Neuronal stem cell (in vitro differentiated cells): ENCODE measurements at regions not wholly inside any gene's neighbourhood (a gene's known extent, or its start where the extent isn't known, plus 50 kb on each side); places are given as distances from the start of the nearest gene placed in this dataset.

ENCODE experiments used
- DNase-seq: peaks from one replicate; pipeline ENCODE4 v3.0.0-alpha.2; 2013; ENCODE audit warnings: low spot score
- H2AFZ ChIP-seq: one replicate; pipeline ENCODE4 v1.6.1; 2013; ENCODE audit warnings: mild to moderate bottlenecking, low read length, inconsistent platforms
- H2AK5ac ChIP-seq: 2 replicates; pipeline ENCODE4 v1.6.1; 2013; ENCODE audit warnings: low read depth, mild to moderate bottlenecking, inconsistent platforms, low read length, moderate library complexity, mixed read lengths
- H2BK120ac ChIP-seq: 2 replicates; pipeline ENCODE4 v1.6.1; 2013; ENCODE audit warnings: low read depth, mild to moderate bottlenecking, inconsistent platforms, low read length, moderate library complexity, mixed read lengths
- H2BK12ac ChIP-seq: one replicate; pipeline ENCODE4 v1.6.1; 2013; ENCODE audit warnings: low read length, inconsistent platforms
- H2BK15ac ChIP-seq: 2 replicates; pipeline ENCODE4 v1.6.1; 2013; ENCODE audit warnings: mild to moderate bottlenecking, low read length, inconsistent platforms, mixed read lengths
- H2BK5ac ChIP-seq: one replicate; pipeline ENCODE4 v1.6.1; 2013; ENCODE audit warnings: inconsistent platforms, mild to moderate bottlenecking, low read length, moderate library complexity
- H3K14ac ChIP-seq: one replicate; pipeline ENCODE4 v1.6.1; 2013; ENCODE audit warnings: low read length, inconsistent platforms
- H3K18ac ChIP-seq: 2 replicates; pipeline ENCODE4 v1.6.1; 2013; ENCODE audit warnings: low read length, inconsistent platforms
- H3K23ac ChIP-seq: 2 replicates; pipeline ENCODE4 v1.6.1; 2013; ENCODE audit warnings: low read depth, mild to moderate bottlenecking, mixed read lengths, low read length, inconsistent platforms; ENCODE audit not compliant: poor library complexity
- H3K27ac ChIP-seq: replicated peaks from 3 replicates; pipeline ENCODE4 v1.5.1; 2013; ENCODE audit warnings: low read length, inconsistent platforms
- H3K27me3 ChIP-seq, 3 experiments: 2 replicates each; pipeline ENCODE4 v1.6.1; 2013; ENCODE audit warnings: low read length in 3 of 3, mild to moderate bottlenecking in 2 of 3, inconsistent platforms in 1 of 3, low read depth in 1 of 3, mixed read lengths in 1 of 3, moderate library complexity in 1 of 3; ENCODE audit not compliant: control insufficient read depth in 3 of 3, insufficient read depth in 3 of 3
- H3K36me3 ChIP-seq, 2 donors: replicated peaks in 1 of 2; 2 replicates each; pipeline ENCODE4 v1.6.1; 2013; ENCODE audit warnings: low read length in 2 of 2; ENCODE audit not compliant: control insufficient read depth in 2 of 2, insufficient read depth in 2 of 2
- H3K4ac ChIP-seq: 2 replicates; pipeline ENCODE4 v1.6.1; 2013; ENCODE audit warnings: inconsistent platforms, mild to moderate bottlenecking, low read length, moderate library complexity
- H3K4me1 ChIP-seq, 2 donors: 1 replicate in 1 of 2; 2 replicates in 1 of 2; pipeline ENCODE4 v1.6.1; 2013; ENCODE audit warnings: low read length in 2 of 2, low read depth in 1 of 2; ENCODE audit not compliant: control insufficient read depth in 2 of 2, insufficient read depth in 1 of 2
- H3K4me2 ChIP-seq: one replicate; pipeline ENCODE4 v1.6.1; 2013; ENCODE audit warnings: mild to moderate bottlenecking, low read length, inconsistent platforms; ENCODE audit not compliant: insufficient read depth, poor library complexity, severe bottlenecking
- H3K4me3 ChIP-seq, 2 donors: 2 replicates each; pipeline ENCODE4 v1.5.1; 2013; ENCODE audit warnings: low read length in 2 of 2, mild to moderate bottlenecking in 2 of 2, inconsistent platforms in 1 of 2, moderate library complexity in 1 of 2
- H3K79me1 ChIP-seq: one replicate; pipeline ENCODE4 v1.6.1; 2013; ENCODE audit warnings: low read depth, mild to moderate bottlenecking, inconsistent platforms, low read length, moderate library complexity
- H3K9ac ChIP-seq: one replicate; pipeline ENCODE4 v1.6.1; 2013; ENCODE audit warnings: mild to moderate bottlenecking, low read depth, low read length, inconsistent platforms; ENCODE audit not compliant: poor library complexity
- H3K9me3 ChIP-seq, 2 donors: replicated peaks in 1 of 2; 2 replicates each; pipeline versions ENCODE3 to v1.6.1; 2013; ENCODE audit warnings: low read length in 2 of 2, mild to moderate bottlenecking in 2 of 2, inconsistent platforms in 1 of 2, low read depth in 1 of 2, mixed read lengths in 1 of 2, moderate library complexity in 1 of 2; ENCODE audit not compliant: control insufficient read depth in 2 of 2, insufficient read depth in 1 of 2
- H4K8ac ChIP-seq: one replicate; pipeline ENCODE4 v1.6.1; 2013; ENCODE audit warnings: low read depth, mild to moderate bottlenecking, inconsistent platforms, low read length, moderate library complexity
- H4K91ac ChIP-seq: one replicate; pipeline ENCODE4 v1.6.1; 2013; ENCODE audit warnings: low read length, low read depth, mild to moderate bottlenecking, inconsistent platforms; ENCODE audit not compliant: poor library complexity
- WGBS, 2 donors: extraction: QIAGEN DNeasy Blood & Tissue Kit; methylation state at CpG; one replicate each; pipeline ENCODE4 v1.1.7; 2013; ENCODE audit warnings: missing lambda C conversion rate in 2 of 2, mixed read lengths in 1 of 2; ENCODE audit not compliant: insufficient read length in 2 of 2, insufficient replicate concordance in 1 of 2; ENCODE audit errors: extremely low coverage in 2 of 2; 5-methylcytosine and 5-hydroxymethylcytosine counted together

DNA sequence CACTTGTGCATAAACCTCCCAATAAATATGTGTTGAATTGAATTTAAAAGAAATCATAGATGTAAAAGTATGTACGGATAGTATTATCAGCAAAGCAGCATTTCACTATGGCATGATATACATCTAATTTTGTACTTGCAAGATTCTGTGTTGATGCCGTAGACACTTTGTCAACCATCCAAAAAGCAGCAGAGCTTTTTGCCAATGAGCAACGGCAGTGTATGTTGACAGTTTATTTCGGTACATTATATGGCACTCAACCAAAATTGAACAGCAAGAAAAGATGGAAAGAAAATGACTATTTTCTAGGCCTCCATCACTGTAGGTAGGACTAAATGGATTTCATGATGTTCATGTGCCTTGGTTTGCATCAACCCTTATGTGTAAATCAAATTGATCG lies 543.7 kb downstream of the DACH1 start:
- Histone ChIP-seq H3K9me3 (peaks cover 2 to 13% of the 10 kb centered on the region in 2 donors), H3K18ac (no peak overlapping the region), H2AFZ (no peak overlapping the region), H3K4ac (no peak overlapping the region), H3K27ac (no peak overlapping the region), H3K4me3 (no peak overlapping the region), H2BK15ac (no peak overlapping the region), H4K8ac (no peak overlapping the region), H3K36me3 (no peaks in the 10 kb centered on the region), H3K4me1 (no peaks in the 10 kb centered on the region), H2AK5ac (no peak overlapping the region), H3K4me2 (no peak overlapping the region), H2BK5ac (no peak overlapping the region), H3K79me1 (no peaks in the 10 kb centered on the region), H2BK120ac (no peak overlapping the region), H3K27me3 (no peaks in the 10 kb centered on the region), H2BK12ac (no peak overlapping the region), H3K23ac (no peak overlapping the region), H4K91ac (no peak overlapping the region), H3K9ac (no peak overlapping the region), H3K14ac (no peak overlapping the region)
- DNase-seq: no peak
- no CpG with 5 or more reads among the region's 5 CpGs for WGBS, 2 donors

DNA sequence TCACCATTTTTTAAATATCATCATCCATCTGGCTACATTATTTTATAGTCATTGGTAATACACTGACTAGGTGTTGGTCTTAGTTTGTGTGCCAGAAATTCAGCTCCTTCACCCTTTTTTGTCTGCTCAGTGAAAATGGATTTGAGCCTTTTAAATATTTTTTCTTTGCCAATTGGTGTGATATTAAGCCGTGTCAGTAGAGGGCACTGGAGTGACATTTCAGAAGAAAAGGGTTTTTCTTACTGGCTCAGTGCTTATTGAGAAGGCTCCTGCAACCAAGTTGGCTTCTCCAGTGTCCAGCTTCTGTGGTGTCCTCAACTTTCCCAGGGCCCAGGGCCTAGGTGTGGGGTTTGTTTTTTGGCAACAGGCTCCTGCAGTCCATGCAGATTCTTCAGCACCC lies 546.6 kb downstream of the DACH1 start:
- H3K9ac ChIP-seq: no peak overlapping the region
- H3K4me2 ChIP-seq: no peak overlapping the region
- H3K36me3 ChIP-seq: no peaks in the 10 kb centered on the region
- H2BK15ac ChIP-seq: no peak overlapping the region
- no peak overlapping the region for H3K27ac ChIP-seq
- H3K27me3 ChIP-seq: no peaks in the 10 kb centered on the region
- no peak overlapping the region for H2BK120ac ChIP-seq
- H3K4ac ChIP-seq: no peak overlapping the region
- H2AFZ ChIP-seq: no peak overlapping the region
- no peak overlapping the region for H3K23ac ChIP-seq
- no peak overlapping the region for H3K4me3 ChIP-seq
- peaks cover 2 to 13% of the 10 kb centered on the region in 2 donors for H3K9me3 ChIP-seq
- no peak for DNase-seq
- no peak overlapping the region for H2BK5ac ChIP-seq
- no peak overlapping the region for H3K14ac ChIP-seq
- no peak overlapping the region for H3K18ac ChIP-seq
- no peak overlapping the region for H4K91ac ChIP-seq
- no CpG with 5 or more reads among the region's 1 CpG for WGBS, 2 donors
- no peak overlapping the region for H2AK5ac ChIP-seq
- H2BK12ac ChIP-seq: no peak overlapping the region
- no peaks in the 10 kb centered on the region for H3K79me1 ChIP-seq
- H4K8ac ChIP-seq: no peak overlapping the region
- peaks cover 0 to 2% of the 10 kb centered on the region in 2 donors for H3K4me1 ChIP-seq

DNA sequence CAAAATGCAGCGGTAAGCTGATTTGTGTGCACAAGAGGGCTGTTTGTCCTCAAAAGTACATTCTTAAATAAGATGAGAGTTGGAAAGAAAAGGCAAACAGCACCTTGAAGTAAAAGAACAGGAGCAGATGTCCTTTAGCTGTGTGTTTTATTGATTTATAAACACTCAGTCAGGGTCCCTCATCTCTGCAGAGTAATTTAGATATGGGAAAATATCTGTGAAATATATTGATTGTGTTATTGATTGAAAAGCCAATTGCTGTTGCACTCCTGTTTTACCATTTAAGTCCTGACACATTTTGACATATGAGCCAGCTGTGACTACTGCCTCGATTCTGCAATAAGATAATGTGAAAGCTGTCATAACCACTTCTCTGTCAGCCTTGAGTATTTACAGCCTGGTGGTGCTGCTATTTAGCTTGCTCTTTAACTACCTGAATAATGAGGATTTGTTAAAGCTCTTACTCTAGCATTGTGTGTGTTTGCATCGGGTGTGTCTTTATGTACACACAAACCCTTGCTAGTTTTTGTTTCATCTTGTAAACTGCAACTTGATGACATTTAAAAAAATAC lies 550.1 kb downstream of the DACH1 start:
- Histone ChIP-seq H2AK5ac (no peak overlapping the region), H3K9me3 (peaks cover 2 to 13% of the 10 kb centered on the region in 2 donors), H3K27ac (no peak overlapping the region), H3K4me3 (no peak overlapping the region), H3K4me1 (peaks cover 0 to 2% of the 10 kb centered on the region in 2 donors), H4K8ac (no peak overlapping the region), H2BK12ac (no peak overlapping the region), H2BK15ac (no peak overlapping the region), H3K27me3 (no peaks in the 10 kb centered on the region), H3K14ac (no peak overlapping the region), H3K36me3 (no peaks in the 10 kb centered on the region), H2BK120ac (no peak overlapping the region), H3K9ac (no peak overlapping the region), H2BK5ac (no peak overlapping the region), H3K23ac (no peak overlapping the region), H3K4me2 (no peak overlapping the region), H2AFZ (no peak overlapping the region), H3K18ac (no peak overlapping the region), H3K4ac (no peak overlapping the region), H4K91ac (no peak overlapping the region), H3K79me1 (no peaks in the 10 kb centered on the region)
- WGBS, 2 donors: no CpG with 5 or more reads among the region's 3 CpGs
- no peak for DNase-seq

DNA sequence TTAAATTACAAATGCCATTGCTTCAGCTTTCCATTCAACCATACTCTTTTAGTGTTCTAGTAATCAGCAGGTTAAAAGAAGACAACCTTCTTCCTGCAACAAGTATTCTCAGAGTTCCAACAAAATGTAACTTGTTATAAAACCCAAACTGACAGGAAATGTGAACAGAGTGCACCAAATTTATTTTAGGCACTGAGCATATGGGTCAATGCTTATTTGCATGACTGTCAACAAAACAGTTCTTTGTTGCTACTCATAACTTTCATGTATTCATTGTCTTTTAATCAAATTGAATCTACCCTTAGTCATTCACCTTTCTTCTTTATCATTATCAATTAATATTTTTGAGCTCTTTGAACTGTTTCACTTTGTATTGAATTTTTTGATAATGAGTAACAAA lies 554.1 kb downstream of the DACH1 start:
- Histone ChIP-seq H3K4ac (no peak overlapping the region), H3K18ac (no peak overlapping the region)

More for the DNA sequence above, 554.1 kb downstream of the DACH1 start:
- Histone ChIP-seq H2BK5ac (no peak overlapping the region), H3K23ac (no peak overlapping the region), H3K79me1 (no peaks in the 10 kb centered on the region), H3K4me2 (no peak overlapping the region), H2BK12ac (no peak overlapping the region), H3K14ac (no peak overlapping the region), H3K9me3 (no peaks in the 10 kb centered on the region), H2AK5ac (no peak overlapping the region), H3K36me3 (no peaks in the 10 kb centered on the region), H2BK120ac (no peak overlapping the region), H3K27ac (no peak overlapping the region), H3K27me3 (no peaks in the 10 kb centered on the region), H2AFZ (no peak overlapping the region), H3K9ac (no peak overlapping the region), H4K91ac (no peak overlapping the region), H2BK15ac (no peak overlapping the region), H3K4me1 (peaks cover 0 to 2% of the 10 kb centered on the region in 2 donors), H4K8ac (no peak overlapping the region), H3K4me3 (no peak overlapping the region)
- DNase-seq: no peak
